ENCODE measurements at regions not wholly inside any gene's neighbourhood (a gene's known extent, or its start where the extent isn't known, plus 50 kb on each side); places are given as distances from the start of the nearest gene placed in this dataset.

GRCh38 chr20:22289442-22289841, 294.9 kb downstream of the FOXA2 start:
- no peaks in the 10 kb centered on the region for H3F3A ChIP-seq (ENCODE audit: low read depth)
- H3K4me1 ChIP-seq (ENCODE audit: insufficient read depth, low read length, poor library complexity, severe bottlenecking) = peaks cover 24% of the 10 kb centered on the region
- H3K4me3 ChIP-seq (ENCODE audit: low read length, poor library complexity, severe bottlenecking) = no peak overlapping the region
- no peak overlapping the region for H2AFZ ChIP-seq (ENCODE audit: low read length)
- H3K9me3 ChIP-seq (ENCODE audit: insufficient read depth, low read depth, low read length) = no peaks in the 10 kb centered on the region
- no peaks in the 10 kb centered on the region for H4K20me1 ChIP-seq (ENCODE audit: insufficient read depth, low read length, poor library complexity, severe bottlenecking)
- H3K79me2 ChIP-seq (ENCODE audit: insufficient read depth, low read length) = no peaks in the 10 kb centered on the region
- no peak overlapping the region for H3K4me2 ChIP-seq (ENCODE audit: low read depth, low read length, poor library complexity, severe bottlenecking)
- no peak overlapping the region for H3K9ac ChIP-seq (ENCODE audit: low read depth, low read length, poor library complexity, severe bottlenecking)
- TF ChIP-seq EZH2phosphoT487 (IDR thresholded peaks at IDR 0.05; ENCODE audit: borderline replicate concordance) (no peak), CTCF (conservative IDR thresholded peaks at IDR 0.05; ENCODE audit: low read length) (no peak)
- H3K9me2 ChIP-seq (replicated peaks; ENCODE audit: low read depth, low read length) = no peaks in the 10 kb centered on the region
- no peaks in the 10 kb centered on the region for H3K36me3 ChIP-seq (ENCODE audit: insufficient read depth, low read length)
- H3K27me3 ChIP-seq (ENCODE audit: insufficient read depth, low read length, poor library complexity, severe bottlenecking) = no peaks in the 10 kb centered on the region

GRCh38 chr20:22288957-22289356, 295.4 kb downstream of the FOXA2 start:
- H4K20me1 ChIP-seq (ENCODE audit: insufficient read depth, low read length, poor library complexity, severe bottlenecking) = no peaks in the 10 kb centered on the region
- no peak overlapping the region for H3K4me3 ChIP-seq (ENCODE audit: low read length, poor library complexity, severe bottlenecking)
- no peaks in the 10 kb centered on the region for H3K27me3 ChIP-seq (ENCODE audit: insufficient read depth, low read length, poor library complexity, severe bottlenecking)
- TF ChIP-seq EZH2phosphoT487 (IDR thresholded peaks at IDR 0.05; ENCODE audit: borderline replicate concordance) = no peak
- H3F3A ChIP-seq (ENCODE audit: low read depth) = no peaks in the 10 kb centered on the region
- no peak overlapping the region for H3K4me2 ChIP-seq (ENCODE audit: low read depth, low read length, poor library complexity, severe bottlenecking)
- no peak overlapping the region for H2AFZ ChIP-seq (ENCODE audit: low read length)
- H3K4me1 ChIP-seq (ENCODE audit: insufficient read depth, low read length, poor library complexity, severe bottlenecking) = peaks cover 24% of the 10 kb centered on the region
- H3K79me2 ChIP-seq (ENCODE audit: insufficient read depth, low read length) = no peaks in the 10 kb centered on the region
- no peak overlapping the region for H3K9ac ChIP-seq (ENCODE audit: low read depth, low read length, poor library complexity, severe bottlenecking)
- no peaks in the 10 kb centered on the region for H3K9me2 ChIP-seq (replicated peaks; ENCODE audit: low read depth, low read length)
- no peaks in the 10 kb centered on the region for H3K9me3 ChIP-seq (ENCODE audit: insufficient read depth, low read depth, low read length)
- H3K36me3 ChIP-seq (ENCODE audit: insufficient read depth, low read length) = no peaks in the 10 kb centered on the region

DNA sequence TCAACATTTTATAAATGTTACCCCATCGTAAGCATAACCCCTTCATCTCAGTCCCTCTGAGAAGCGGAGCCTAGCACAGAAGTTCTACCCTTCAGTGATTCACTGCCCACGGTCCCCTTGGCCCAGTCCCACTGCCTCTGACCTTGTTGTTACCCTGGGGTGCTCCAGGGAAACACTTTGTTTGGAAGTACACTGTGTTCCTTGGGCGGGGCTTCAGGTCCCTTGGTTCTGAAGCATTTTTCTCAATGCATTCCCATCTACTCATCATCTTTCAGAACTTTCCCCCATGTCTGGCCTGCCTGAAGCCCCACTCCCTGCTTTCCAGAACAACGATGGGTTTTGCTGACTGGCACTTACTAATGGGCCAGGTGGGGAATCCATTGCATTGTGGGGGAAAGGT, 296.2 kb downstream of the FOXA2 start:
- Histone ChIP-seq H2AFZ (ENCODE audit: low read length) (no peak overlapping the region), H3K36me3 (ENCODE audit: insufficient read depth, low read length) (no peaks in the 10 kb centered on the region), H3F3A (ENCODE audit: low read depth) (no peaks in the 10 kb centered on the region), H3K4me1 (ENCODE audit: insufficient read depth, low read length, poor library complexity, severe bottlenecking) (peaks cover 30% of the 10 kb centered on the region), H3K27me3 (ENCODE audit: insufficient read depth, low read length, poor library complexity, severe bottlenecking) (no peaks in the 10 kb centered on the region), H3K9me3 (ENCODE audit: insufficient read depth, low read depth, low read length) (no peaks in the 10 kb centered on the region), H3K9ac (ENCODE audit: low read depth, low read length, poor library complexity, severe bottlenecking) (no peak overlapping the region), H3K4me2 (ENCODE audit: low read depth, low read length, poor library complexity, severe bottlenecking) (no peak overlapping the region), H4K20me1 (ENCODE audit: insufficient read depth, low read length, poor library complexity, severe bottlenecking) (no peaks in the 10 kb centered on the region), H3K9me2 (replicated peaks; ENCODE audit: low read depth, low read length) (no peaks in the 10 kb centered on the region), H3K79me2 (ENCODE audit: insufficient read depth, low read length) (no peaks in the 10 kb centered on the region), H3K4me3 (ENCODE audit: low read length, poor library complexity, severe bottlenecking) (no peak overlapping the region)
- TF ChIP-seq CTCF (conservative IDR thresholded peaks at IDR 0.05; ENCODE audit: low read length) (no peak), EZH2phosphoT487 (IDR thresholded peaks at IDR 0.05; ENCODE audit: borderline replicate concordance) (no peak)

DNA sequence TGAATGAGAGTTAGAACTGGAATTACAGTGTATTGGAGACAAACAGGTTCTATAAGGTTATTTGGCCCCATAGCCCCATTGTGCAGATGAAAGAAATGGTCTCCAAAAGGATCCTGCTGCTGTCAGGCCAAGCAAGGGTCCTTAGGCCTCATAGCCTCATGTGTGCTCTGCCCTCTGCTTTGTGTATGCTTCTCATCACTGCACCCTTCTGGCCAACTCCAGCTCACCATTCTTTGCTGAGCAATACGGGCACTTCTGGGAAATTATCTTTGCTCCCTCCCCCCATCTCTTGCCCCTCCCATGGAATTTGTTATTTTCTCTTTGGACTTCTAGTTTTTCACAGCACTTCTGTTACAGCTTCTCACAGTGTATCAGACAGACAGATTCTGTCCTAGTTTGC, 298.8 kb downstream of the FOXA2 start:
- Histone ChIP-seq H2AFZ (ENCODE audit: low read length) (peak overlapping the region; percentile 61), H3K4me3 (ENCODE audit: low read length, poor library complexity, severe bottlenecking) (no peak overlapping the region), H3K9me3 (ENCODE audit: insufficient read depth, low read depth, low read length) (no peaks in the 10 kb centered on the region), H3F3A (ENCODE audit: low read depth) (peaks cover 15% of the 10 kb centered on the region), H3K9ac (ENCODE audit: low read depth, low read length, poor library complexity, severe bottlenecking) (no peak overlapping the region), H4K20me1 (ENCODE audit: insufficient read depth, low read length, poor library complexity, severe bottlenecking) (no peaks in the 10 kb centered on the region), H3K36me3 (ENCODE audit: insufficient read depth, low read length) (no peaks in the 10 kb centered on the region), H3K27me3 (ENCODE audit: insufficient read depth, low read length, poor library complexity, severe bottlenecking) (no peaks in the 10 kb centered on the region), H3K9me2 (replicated peaks; ENCODE audit: low read depth, low read length) (no peaks in the 10 kb centered on the region), H3K4me1 (ENCODE audit: insufficient read depth, low read length, poor library complexity, severe bottlenecking) (peaks cover 54% of the 10 kb centered on the region), H3K4me2 (ENCODE audit: low read depth, low read length, poor library complexity, severe bottlenecking) (no peak overlapping the region), H3K79me2 (ENCODE audit: insufficient read depth, low read length) (no peaks in the 10 kb centered on the region)
- peak; percentile 64 for TF ChIP-seq CTCF (conservative IDR thresholded peaks at IDR 0.05; ENCODE audit: low read length)
- TF ChIP-seq EZH2phosphoT487 (IDR thresholded peaks at IDR 0.05; ENCODE audit: borderline replicate concordance) = no peak

Data from Loucy (cell line).